ENCODE measurements at regions not wholly inside any gene's neighbourhood (a gene's known extent, or its start where the extent isn't known, plus 50 kb on each side); places are given as distances from the start of the nearest gene placed in this dataset.
A peak's percentile ranks its signal among the peaks of the same experiment; 100 is the strongest.

GRCh38 chr4:140256941-140257340, 103.0 kb upstream of the MAML3 start:
- DNase-seq (ENCODE audit: low read depth), result no peak
- no peak for TF ChIP-seq CTCF (conservative IDR thresholded peaks at IDR 0.05; ENCODE audit: control insufficient read depth, insufficient read depth, low read depth, low read length)
- H3K4me3 ChIP-seq (ENCODE audit: control insufficient read depth, low read depth, low read length), result no peak overlapping the region

GRCh38 chr4:140256335-140256734, 102.4 kb upstream of the MAML3 start:
- TF ChIP-seq CTCF (conservative IDR thresholded peaks at IDR 0.05; ENCODE audit: control insufficient read depth, insufficient read depth, low read depth, low read length), result no peak
- no peak overlapping the region for H3K4me3 ChIP-seq (ENCODE audit: control insufficient read depth, low read depth, low read length)
- peak; percentile 79 for DNase-seq (ENCODE audit: low read depth)

- no peak for DNase-seq (ENCODE audit: low read depth)
- TF ChIP-seq CTCF (conservative IDR thresholded peaks at IDR 0.05; ENCODE audit: control insufficient read depth, insufficient read depth, low read depth, low read length), result no peak
- no peak overlapping the region for H3K4me3 ChIP-seq (ENCODE audit: control insufficient read depth, low read depth, low read length)
Observed at GRCh38 chr4:140255927-140256326, 101.9 kb upstream of the MAML3 start.

- DNase-seq (ENCODE audit: low read depth), result peak; percentile 41
- H3K4me3 ChIP-seq (ENCODE audit: control insufficient read depth, low read depth, low read length), result no peak overlapping the region
- TF ChIP-seq CTCF (conservative IDR thresholded peaks at IDR 0.05; ENCODE audit: control insufficient read depth, insufficient read depth, low read depth, low read length), result no peak
Observed at GRCh38 chr4:140255467-140255866, 101.5 kb upstream of the MAML3 start.

GRCh38 chr4:140254651-140255299, 100.8 kb upstream of the MAML3 start:
- H3K4me3 ChIP-seq (ENCODE audit: control insufficient read depth, low read depth, low read length), result no peak overlapping the region
- no peak for TF ChIP-seq CTCF (conservative IDR thresholded peaks at IDR 0.05; ENCODE audit: control insufficient read depth, insufficient read depth, low read depth, low read length)
- no peak for DNase-seq (ENCODE audit: low read depth)

- no peak for TF ChIP-seq CTCF (conservative IDR thresholded peaks at IDR 0.05; ENCODE audit: control insufficient read depth, insufficient read depth, low read depth, low read length)
- H3K4me3 ChIP-seq (ENCODE audit: control insufficient read depth, low read depth, low read length), result no peak overlapping the region
- DNase-seq (ENCODE audit: low read depth), result no peak
Observed at GRCh38 chr4:140253556-140254027, 99.6 kb upstream of the MAML3 start.
